SJSA1 (cell line): ENCODE measurements at regions not wholly inside any gene's neighbourhood (a gene's known extent, or its start where the extent isn't known, plus 50 kb on each side); places are given as distances from the start of the nearest gene placed in this dataset.

Experiments used
- DNase-seq, 2 experiments: peaks; one replicate each; pipeline ENCODE4 v3.0.0-alpha.2; 2015 to 2020; ENCODE audit warnings: low spot score in 2 of 2, low read depth in 1 of 2
- H3K27ac ChIP-seq: fragments of 250-450 bp; sonication (Bioruptor Pico); 2 replicates; pipeline ENCODE4 v1.5.1; 2020; ENCODE audit warnings: mild to moderate bottlenecking, moderate library complexity
- H3K27me3 ChIP-seq: fragments of 250-450 bp; sonication (Bioruptor Pico); replicated peaks from 2 replicates; pipeline ENCODE4 v1.5.1; 2020; ENCODE audit warnings: mild to moderate bottlenecking, moderate library complexity
- H3K36me3 ChIP-seq: fragments of 250-450 bp; sonication (Bioruptor Pico); 2 replicates; pipeline ENCODE4 v1.5.1; 2020; ENCODE audit warnings: mild to moderate bottlenecking
- H3K4me1 ChIP-seq: fragments of 250-450 bp; sonication (Bioruptor Pico); replicated peaks from 2 replicates; pipeline ENCODE4 v1.6.1; 2021; ENCODE audit warnings: mild to moderate bottlenecking
- H3K4me3 ChIP-seq: fragments of 250-450 bp; sonication (Bioruptor Pico); 2 replicates; pipeline ENCODE4 v1.5.1; 2020; ENCODE audit warnings: mild to moderate bottlenecking
- H3K9me3 ChIP-seq: fragments of 250-450 bp; sonication (Bioruptor Pico); replicated peaks from 2 replicates; pipeline ENCODE4 v1.5.1; 2020; ENCODE audit warnings: mild to moderate bottlenecking

- Histone ChIP-seq H3K4me3 (no peak overlapping the region), H3K36me3 (no peaks in the 10 kb centered on the region), H3K27ac (no peak overlapping the region), H3K27me3 (no peaks in the 10 kb centered on the region), H3K9me3 (no peaks in the 10 kb centered on the region), H3K4me1 (no peaks in the 10 kb centered on the region)
- no peak for DNase-seq
Observed at GRCh38 chr2:198468136-198468535, 663.7 kb downstream of the PLCL1 start.

GRCh38 chr2:198465970-198466369 lies 661.6 kb downstream of the PLCL1 start:
- no peak for DNase-seq
- Histone ChIP-seq H3K27me3 (no peaks in the 10 kb centered on the region), H3K27ac (no peak overlapping the region), H3K4me3 (no peak overlapping the region), H3K36me3 (no peaks in the 10 kb centered on the region), H3K9me3 (no peaks in the 10 kb centered on the region), H3K4me1 (no peaks in the 10 kb centered on the region)

DNA sequence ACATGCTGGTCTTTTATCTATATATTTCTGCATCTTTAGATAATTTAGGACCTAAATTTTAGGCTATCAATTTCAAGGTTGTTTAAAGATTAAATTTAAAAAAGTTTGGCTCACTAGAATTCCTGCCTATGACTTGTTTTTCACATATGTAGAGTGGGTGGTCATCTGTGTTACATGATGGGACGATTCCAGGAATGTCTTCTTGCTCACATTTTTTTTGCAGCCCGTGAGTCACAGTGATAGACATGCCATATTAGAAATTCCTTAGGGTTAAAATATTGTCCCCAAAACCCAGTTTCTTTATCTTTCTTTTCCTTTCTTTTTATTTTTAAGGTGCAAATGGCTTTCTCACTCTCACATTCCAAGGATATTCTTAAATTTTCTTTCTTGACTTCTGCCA lies 652.0 kb downstream of the PLCL1 start:
- Histone ChIP-seq H3K4me1 (no peaks in the 10 kb centered on the region), H3K27ac (no peak overlapping the region), H3K36me3 (no peaks in the 10 kb centered on the region), H3K9me3 (no peaks in the 10 kb centered on the region), H3K27me3 (no peaks in the 10 kb centered on the region), H3K4me3 (no peak overlapping the region)
- no peak for DNase-seq

DNA sequence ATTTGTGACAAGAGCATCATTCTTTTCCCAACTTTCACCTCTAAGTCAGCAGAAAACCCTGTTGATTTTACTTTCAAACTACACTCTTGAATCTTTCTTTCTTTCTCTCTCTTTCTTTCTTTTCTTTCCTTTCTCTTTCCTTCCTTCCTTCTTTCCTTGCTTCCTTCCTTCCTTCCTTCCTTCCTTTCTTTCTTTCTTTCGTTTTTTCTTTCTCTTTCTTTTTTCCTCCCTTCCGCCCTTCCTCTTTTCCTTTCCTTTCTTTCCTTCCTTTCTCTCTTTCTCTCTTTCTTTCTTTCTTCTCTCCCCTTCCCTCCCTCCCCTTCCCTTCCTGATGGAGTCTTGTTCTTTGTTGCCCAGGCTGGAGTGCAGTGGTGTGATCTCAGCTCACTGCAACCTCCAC lies 649.5 kb downstream of the PLCL1 start:
- no peaks in the 10 kb centered on the region for H3K4me1 ChIP-seq
- H3K4me3 ChIP-seq, result no peak overlapping the region
- H3K27ac ChIP-seq, result no peak overlapping the region
- no peaks in the 10 kb centered on the region for H3K36me3 ChIP-seq
- no peak for DNase-seq
- no peaks in the 10 kb centered on the region for H3K9me3 ChIP-seq
- no peaks in the 10 kb centered on the region for H3K27me3 ChIP-seq

- Histone ChIP-seq H3K4me1 (no peaks in the 10 kb centered on the region), H3K4me3 (no peak overlapping the region), H3K27ac (no peak overlapping the region), H3K27me3 (no peaks in the 10 kb centered on the region), H3K9me3 (no peaks in the 10 kb centered on the region), H3K36me3 (no peaks in the 10 kb centered on the region)
- no peak for DNase-seq
Observed at GRCh38 chr2:198452327-198452726, 647.9 kb downstream of the PLCL1 start.

DNA sequence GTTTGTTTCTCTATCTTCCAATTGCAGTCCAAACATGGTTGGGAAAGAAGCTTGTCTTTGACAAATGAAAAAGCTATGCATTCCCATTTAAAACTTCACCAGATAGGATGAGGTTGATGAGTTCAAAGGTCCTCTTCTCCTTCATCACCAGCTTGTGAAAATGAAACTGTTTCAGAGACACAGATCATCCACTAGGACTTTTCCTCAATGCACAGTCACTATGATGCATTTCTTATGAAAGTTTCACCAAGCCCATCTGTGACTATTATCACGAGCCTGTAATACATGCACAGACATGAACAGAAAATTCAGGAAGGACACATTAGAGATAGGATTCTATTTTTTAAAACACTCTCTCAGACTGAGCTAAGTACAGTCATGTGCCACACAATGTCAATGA lies 644.4 kb downstream of the PLCL1 start:
- H3K27me3 ChIP-seq, result no peaks in the 10 kb centered on the region
- no peak overlapping the region for H3K4me3 ChIP-seq
- DNase-seq, result no peak
- H3K27ac ChIP-seq, result no peak overlapping the region
- no peaks in the 10 kb centered on the region for H3K36me3 ChIP-seq
- no peaks in the 10 kb centered on the region for H3K4me1 ChIP-seq
- no peaks in the 10 kb centered on the region for H3K9me3 ChIP-seq

- no peak overlapping the region for H3K4me3 ChIP-seq
- H3K27ac ChIP-seq, result no peak overlapping the region
- H3K27me3 ChIP-seq, result no peaks in the 10 kb centered on the region
- H3K9me3 ChIP-seq, result no peaks in the 10 kb centered on the region
- H3K4me1 ChIP-seq, result no peaks in the 10 kb centered on the region
- no peaks in the 10 kb centered on the region for H3K36me3 ChIP-seq
- no peak for DNase-seq
Observed at GRCh38 chr2:198444800-198445287, 640.5 kb downstream of the PLCL1 start.

GRCh38 chr2:198441901-198442300 lies 637.5 kb downstream of the PLCL1 start:
- Histone ChIP-seq H3K27me3 (no peaks in the 10 kb centered on the region), H3K27ac (no peak overlapping the region), H3K4me3 (no peak overlapping the region), H3K4me1 (no peaks in the 10 kb centered on the region), H3K9me3 (no peaks in the 10 kb centered on the region), H3K36me3 (no peaks in the 10 kb centered on the region)
- no peak for DNase-seq

DNA sequence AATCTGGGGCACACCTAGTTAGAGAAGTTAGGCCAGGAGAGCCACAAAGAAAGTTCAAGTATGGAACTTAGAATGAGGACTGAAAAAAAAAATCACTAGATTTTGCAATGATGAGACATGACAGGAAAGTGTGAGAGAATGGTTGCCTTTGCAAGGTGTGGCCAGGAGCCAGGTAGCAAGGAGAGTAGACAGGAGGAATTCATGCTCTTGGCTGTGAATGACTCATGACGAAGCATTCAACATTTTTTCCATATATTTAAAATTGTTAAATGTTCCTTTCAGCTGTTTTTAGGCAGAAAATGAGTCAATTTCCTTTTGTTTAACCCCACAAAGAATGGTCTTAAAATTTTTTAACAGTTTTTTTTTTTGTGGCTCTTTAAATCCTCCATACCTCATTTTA lies 636.9 kb downstream of the PLCL1 start:
- Histone ChIP-seq H3K27ac (no peak overlapping the region), H3K9me3 (no peaks in the 10 kb centered on the region), H3K36me3 (no peaks in the 10 kb centered on the region), H3K4me1 (no peaks in the 10 kb centered on the region), H3K27me3 (no peaks in the 10 kb centered on the region), H3K4me3 (no peak overlapping the region)
- DNase-seq, result no peak

DNA sequence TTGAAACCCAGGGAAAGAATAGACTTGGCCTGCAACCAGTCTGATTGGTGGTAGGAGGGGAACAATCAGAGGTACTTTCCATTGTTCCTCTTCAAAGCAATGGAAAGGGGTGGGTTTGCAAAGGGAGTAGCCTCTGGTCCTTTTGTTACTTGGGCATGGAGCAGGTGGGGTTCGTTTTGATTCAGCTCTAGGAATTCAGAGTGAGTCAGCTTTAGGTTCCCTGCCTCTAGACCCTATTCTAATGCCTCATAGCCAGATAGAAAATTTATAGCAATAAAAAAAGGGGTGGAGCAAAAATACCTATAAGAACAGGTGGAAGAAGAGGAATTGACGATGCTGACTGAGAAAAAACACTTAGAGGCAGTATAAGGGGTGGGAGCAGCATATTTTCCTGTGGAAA lies 636.4 kb downstream of the PLCL1 start:
- DNase-seq, result no peak
- no peaks in the 10 kb centered on the region for H3K4me1 ChIP-seq
- H3K36me3 ChIP-seq, result no peaks in the 10 kb centered on the region
- H3K27ac ChIP-seq, result no peak overlapping the region
- H3K9me3 ChIP-seq, result no peaks in the 10 kb centered on the region
- no peaks in the 10 kb centered on the region for H3K27me3 ChIP-seq
- no peak overlapping the region for H3K4me3 ChIP-seq

DNA sequence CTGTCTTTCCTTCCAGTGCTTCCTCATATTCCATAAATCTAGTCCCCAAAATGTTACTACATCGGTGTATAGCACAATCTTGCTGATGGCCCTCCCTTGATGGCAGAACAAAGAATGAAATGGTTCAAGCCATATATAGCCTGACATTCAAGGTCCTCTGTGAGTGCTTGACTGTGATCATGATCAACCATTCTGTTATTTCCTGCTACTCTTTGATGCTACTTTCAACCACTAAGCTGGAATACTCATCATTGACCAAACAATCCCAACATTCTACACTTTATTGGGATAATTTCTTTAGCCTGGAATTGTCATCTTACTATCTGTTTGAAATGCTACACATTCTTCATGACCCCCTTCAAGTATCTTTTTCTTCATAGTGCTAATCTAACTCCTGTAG lies 633.9 kb downstream of the PLCL1 start:
- no peaks in the 10 kb centered on the region for H3K9me3 ChIP-seq
- H3K27ac ChIP-seq, result no peak overlapping the region
- H3K4me3 ChIP-seq, result no peak overlapping the region
- H3K36me3 ChIP-seq, result no peaks in the 10 kb centered on the region
- no peaks in the 10 kb centered on the region for H3K4me1 ChIP-seq
- H3K27me3 ChIP-seq, result no peaks in the 10 kb centered on the region
- no peak for DNase-seq

- no peaks in the 10 kb centered on the region for H3K36me3 ChIP-seq
- DNase-seq, result no peak
- no peaks in the 10 kb centered on the region for H3K27me3 ChIP-seq
- H3K4me1 ChIP-seq, result no peaks in the 10 kb centered on the region
- no peak overlapping the region for H3K27ac ChIP-seq
- H3K9me3 ChIP-seq, result no peaks in the 10 kb centered on the region
- H3K4me3 ChIP-seq, result no peak overlapping the region
Observed at GRCh38 chr2:198424112-198424511, 619.7 kb downstream of the PLCL1 start.

DNA sequence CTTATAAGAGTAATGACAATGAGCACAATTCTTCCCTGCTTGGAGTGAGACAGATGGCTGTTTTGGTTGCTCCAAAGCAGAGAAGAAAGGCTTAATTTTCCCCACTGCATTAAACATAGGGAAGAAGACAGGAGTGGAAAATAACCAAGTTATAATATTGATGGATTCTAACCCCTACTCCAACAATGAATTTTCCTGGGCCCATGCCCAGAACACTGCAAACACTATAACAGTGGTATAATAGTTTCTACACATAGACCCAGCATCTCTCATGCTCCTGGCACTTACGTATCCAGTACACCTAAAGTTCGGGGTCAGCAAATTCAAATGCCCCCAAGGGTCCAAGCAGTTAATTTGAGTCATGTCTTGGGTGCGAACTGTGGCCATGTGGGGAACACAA lies 613.4 kb downstream of the PLCL1 start:
- no peak overlapping the region for H3K27ac ChIP-seq
- H3K4me1 ChIP-seq, result no peaks in the 10 kb centered on the region
- no peaks in the 10 kb centered on the region for H3K36me3 ChIP-seq
- H3K4me3 ChIP-seq, result no peak overlapping the region
- DNase-seq, result no peak
- no peaks in the 10 kb centered on the region for H3K9me3 ChIP-seq
- H3K27me3 ChIP-seq, result 0 out of 2 replicates have a peak, but pooled peaks cover 3% of the 10 kb centered on the region

DNA sequence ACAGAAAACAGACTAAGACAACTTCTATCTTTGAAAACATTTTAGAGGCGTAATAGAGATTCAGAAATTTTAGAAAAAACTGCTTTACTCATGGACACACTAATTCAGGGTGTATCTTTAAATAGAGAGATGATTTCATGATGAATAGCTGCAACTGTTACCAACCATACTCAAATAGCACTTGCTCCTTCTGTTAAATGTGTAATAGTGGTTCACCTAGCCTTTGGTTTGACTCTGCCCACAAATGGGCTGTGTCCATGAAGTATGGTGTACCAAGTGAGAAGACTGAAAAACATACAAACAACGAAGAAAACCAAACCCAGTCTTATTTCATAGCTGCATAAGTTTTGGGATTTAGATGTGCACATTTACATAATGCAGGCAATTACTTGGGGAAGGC lies 610.6 kb downstream of the PLCL1 start:
- Histone ChIP-seq H3K4me3 (no peak overlapping the region), H3K4me1 (no peaks in the 10 kb centered on the region), H3K27ac (no peak overlapping the region), H3K27me3 (0 out of 2 replicates have a peak, but pooled peaks cover 3% of the 10 kb centered on the region), H3K36me3 (no peaks in the 10 kb centered on the region), H3K9me3 (no peaks in the 10 kb centered on the region)
- no peak for DNase-seq

GRCh38 chr2:198411936-198412335 lies 607.5 kb downstream of the PLCL1 start:
- Histone ChIP-seq H3K9me3 (no peaks in the 10 kb centered on the region), H3K27me3 (0 out of 2 replicates have a peak, but pooled peaks cover 3% of the 10 kb centered on the region), H3K4me3 (no peak overlapping the region), H3K36me3 (no peaks in the 10 kb centered on the region), H3K27ac (no peak overlapping the region), H3K4me1 (no peaks in the 10 kb centered on the region)
- DNase-seq, result no peak
